CD4-positive, alpha-beta T cell treated with Interleukin-1 beta for 1 hour (primary cell): ENCODE measurements at regions not wholly inside any gene's neighbourhood (a gene's known extent, or its start where the extent isn't known, plus 50 kb on each side); places are given as distances from the start of the nearest gene placed in this dataset.

Experiments used
- DNase-seq, 2 donors: peaks; one replicate each; pipeline ENCODE4 v3.0.0-alpha.2; 2020 to 2022

- DNase-seq, result no peak
These were observed 141.4 kb downstream of the CD83 start for GRCh38 chr6:14258695-14259593.

GRCh38 chr6:14259594-14260152, 142.1 kb downstream of the CD83 start:
- DNase-seq, result no peak

GRCh38 chr6:14260839-14261238, 143.3 kb downstream of the CD83 start:
- no peak for DNase-seq

GRCh38 chr6:14263881-14264424, 146.4 kb downstream of the CD83 start:
- no peak for DNase-seq

GRCh38 chr6:14265049-14266021, 147.8 kb downstream of the CD83 start:
- DNase-seq, result no peak

GRCh38 chr6:14266266-14266665, 148.7 kb downstream of the CD83 start:
- no peak for DNase-seq

GRCh38 chr6:14267885-14268660, 150.5 kb downstream of the CD83 start:
- no peak for DNase-seq

GRCh38 chr6:14269436-14269835, 151.9 kb downstream of the CD83 start:
- no peak for DNase-seq

GRCh38 chr6:14270142-14270893, 152.7 kb downstream of the CD83 start:
- no peak for DNase-seq

GRCh38 chr6:14270925-14271788, 153.6 kb downstream of the CD83 start:
- DNase-seq, result peak; percentile 13 to 72

- DNase-seq, result no peak
These were observed 154.5 kb downstream of the CD83 start for GRCh38 chr6:14271789-14272736.

GRCh38 chr6:14272737-14273085, 155.1 kb downstream of the CD83 start:
- no peak for DNase-seq

- no peak for DNase-seq
These were observed 155.6 kb downstream of the CD83 start for GRCh38 chr6:14273191-14273590.

GRCh38 chr6:14274016-14274415, 156.4 kb downstream of the CD83 start:
- no peak for DNase-seq

GRCh38 chr6:14274546-14275492, 157.2 kb downstream of the CD83 start:
- DNase-seq, result no peak

- DNase-seq, result no peak
These were observed 157.9 kb downstream of the CD83 start for GRCh38 chr6:14275493-14275851.

GRCh38 chr6:14276071-14276470, 158.5 kb downstream of the CD83 start:
- no peak for DNase-seq
